HG03097 (cell line): ENCODE measurements at regions not wholly inside any gene's neighbourhood (a gene's known extent, or its start where the extent isn't known, plus 50 kb on each side); places are given as distances from the start of the nearest gene placed in this dataset.
A peak's percentile ranks its signal among the peaks of the same experiment; 100 is the strongest.

ENCODE experiments used
- ATAC-seq: cut with Tn5 transposase; IDR thresholded peaks from one replicate; pipeline ENCODE4 v1.9.1; 2021; ENCODE audit not compliant: unreplicated experiment, low FRiP score

- ATAC-seq, result no peak
These were observed 176.2 kb downstream of the RDH14 start for GRCh38 chr2:18384242-18384641.

- no peak for ATAC-seq
These were observed 179.1 kb downstream of the RDH14 start for GRCh38 chr2:18381386-18381785.

DNA sequence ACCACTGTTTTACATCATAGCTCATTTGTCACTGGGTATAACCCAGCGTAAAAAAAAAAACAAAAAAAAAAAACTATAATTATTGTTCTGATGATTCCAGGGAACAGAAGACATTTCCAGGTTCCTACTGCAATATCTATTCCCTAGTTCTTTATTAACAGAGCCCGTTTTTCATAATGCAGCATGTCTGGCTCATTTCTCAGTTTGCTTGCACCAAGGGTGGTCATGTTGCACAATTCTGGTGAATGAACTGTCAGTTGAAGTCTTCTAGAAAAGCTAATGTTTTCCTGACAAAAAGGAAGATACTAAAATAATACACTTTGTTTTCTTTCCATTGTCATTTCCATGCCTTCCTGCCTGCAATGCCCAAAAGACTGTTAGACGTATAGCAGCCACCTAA lies 180.1 kb downstream of the RDH14 start:
- ATAC-seq, result no peak

GRCh38 chr2:18379870-18380269 lies 180.6 kb downstream of the RDH14 start:
- ATAC-seq, result no peak

GRCh38 chr2:18378020-18378653 lies 182.3 kb downstream of the RDH14 start:
- ATAC-seq, result peak; percentile 89

GRCh38 chr2:18376936-18377335 lies 183.5 kb downstream of the RDH14 start:
- ATAC-seq, result no peak

DNA sequence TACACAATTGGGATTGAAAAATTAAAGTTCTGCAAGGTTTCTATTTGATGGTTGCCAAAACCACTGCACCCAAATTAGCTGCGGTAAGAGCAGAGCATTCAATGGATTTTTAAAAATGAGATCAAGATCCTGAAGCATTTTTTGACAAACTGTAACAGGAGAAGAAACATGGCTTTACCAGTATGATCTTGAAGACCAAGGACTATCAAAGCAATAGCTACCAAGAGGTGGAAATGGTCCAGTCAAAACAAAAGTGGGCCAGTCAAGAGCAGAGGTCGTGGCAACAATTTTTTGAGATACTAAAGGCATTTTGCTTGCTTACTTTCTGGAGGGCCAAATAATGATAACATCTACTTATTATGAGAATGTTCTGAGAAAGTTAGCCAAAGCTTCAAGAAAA lies 186.8 kb downstream of the RDH14 start:
- ATAC-seq, result no peak

- no peak for ATAC-seq
These were observed 187.4 kb downstream of the RDH14 start for GRCh38 chr2:18373081-18373480.

- no peak for ATAC-seq
These were observed 187.8 kb downstream of the RDH14 start for GRCh38 chr2:18372641-18373040.

GRCh38 chr2:18369760-18370159 lies 190.7 kb downstream of the RDH14 start:
- ATAC-seq, result no peak

DNA sequence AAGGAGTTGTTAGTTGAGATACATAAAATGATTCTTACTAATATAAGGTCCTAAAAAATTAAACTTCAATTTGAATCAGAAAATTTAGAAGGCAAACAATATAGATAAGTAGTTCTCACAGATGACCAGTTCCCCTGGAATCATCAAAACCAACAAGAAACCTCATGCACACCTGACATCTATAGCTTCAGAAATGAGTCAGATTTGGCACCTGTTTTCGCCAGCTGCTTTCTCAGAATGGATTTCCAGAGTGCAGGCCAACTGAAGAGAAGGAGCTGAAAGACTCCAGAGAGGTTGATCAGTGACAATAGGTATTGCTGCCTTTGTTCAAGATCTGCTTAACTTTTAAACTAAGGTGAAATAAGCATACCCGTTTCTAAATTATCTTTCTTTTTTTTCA lies 192.4 kb downstream of the RDH14 start:
- ATAC-seq, result no peak

DNA sequence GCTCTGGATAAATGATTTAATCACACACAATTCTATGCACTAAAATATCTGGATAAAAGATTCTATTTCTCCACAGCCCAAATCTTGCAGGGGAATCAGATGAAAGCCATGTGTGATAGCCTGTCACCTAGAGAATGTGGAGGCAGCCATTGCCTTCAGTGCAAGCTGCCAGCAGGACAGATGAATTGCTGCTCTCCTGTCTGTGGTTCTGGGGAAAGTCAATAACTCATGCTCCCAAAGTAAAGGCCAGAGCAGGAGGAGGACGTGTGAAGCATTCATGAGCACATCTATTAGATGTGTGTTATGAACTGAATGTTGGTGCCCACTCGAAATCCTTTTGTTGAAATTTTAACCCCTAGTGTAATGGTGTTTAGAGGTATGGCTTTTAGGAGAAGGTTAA lies 195.1 kb downstream of the RDH14 start:
- no peak for ATAC-seq

GRCh38 chr2:18363348-18363747 lies 197.1 kb downstream of the RDH14 start:
- ATAC-seq, result no peak

DNA sequence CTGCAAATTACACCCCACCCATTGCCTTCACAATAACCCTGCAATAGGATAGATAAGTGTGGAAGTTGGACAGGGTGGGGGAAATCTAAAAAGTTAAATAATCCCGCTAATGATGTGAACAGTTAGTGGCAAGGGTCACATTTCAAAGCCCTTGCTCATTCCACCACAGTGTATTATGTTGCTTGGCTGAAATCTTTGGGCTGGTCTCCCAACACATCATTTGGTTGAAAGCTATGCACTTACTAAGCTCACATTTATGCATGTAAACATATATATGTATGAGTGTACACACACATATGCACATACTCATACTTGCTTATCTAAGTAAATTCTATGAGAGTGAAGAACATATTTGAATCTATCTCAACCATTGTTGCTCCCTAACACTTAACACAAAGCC lies 197.8 kb downstream of the RDH14 start:
- no peak for ATAC-seq

DNA sequence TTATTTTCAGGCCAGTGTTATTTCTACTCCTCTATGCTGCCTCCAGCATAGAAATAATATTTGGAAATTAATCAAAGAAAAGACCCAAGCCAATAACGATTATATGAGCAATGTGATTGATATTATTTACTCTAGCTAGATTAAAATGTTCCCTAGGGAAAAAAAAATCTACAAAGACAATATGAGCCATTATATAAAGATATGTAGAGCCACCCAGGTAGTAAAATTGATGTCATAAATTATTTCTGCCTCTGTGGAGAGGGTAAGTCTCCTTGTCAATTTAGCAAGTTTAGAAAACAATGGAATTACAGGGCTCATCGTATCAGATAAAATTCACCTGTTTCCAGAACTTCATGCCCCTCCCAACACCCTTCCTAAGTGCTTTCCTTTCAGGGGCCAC lies 202.9 kb downstream of the RDH14 start:
- ATAC-seq, result no peak

GRCh38 chr2:18356676-18357075 lies 203.8 kb downstream of the RDH14 start:
- ATAC-seq, result no peak

DNA sequence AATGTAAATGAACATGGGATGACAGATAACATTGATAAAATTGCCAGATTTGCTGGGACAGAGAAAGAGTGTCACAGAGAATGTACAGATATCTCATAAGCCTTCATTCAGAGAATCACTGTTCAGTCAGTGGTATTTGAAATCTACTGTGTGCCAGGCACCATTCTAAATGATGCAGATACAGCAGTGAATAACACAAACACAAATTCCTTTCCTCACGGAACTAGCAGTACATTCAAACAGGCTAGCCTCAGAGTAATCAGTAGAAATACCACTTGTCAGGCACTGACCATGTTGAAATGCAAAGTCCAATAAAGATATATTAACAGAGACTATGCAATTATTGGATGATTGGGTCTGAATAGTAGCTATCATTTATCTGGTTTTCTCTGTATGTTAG lies 211.0 kb downstream of the RDH14 start:
- ATAC-seq, result no peak

- no peak for ATAC-seq
These were observed 213.6 kb downstream of the RDH14 start for GRCh38 chr2:18346874-18347273.

- no peak for ATAC-seq
These were observed 214.1 kb downstream of the RDH14 start for GRCh38 chr2:18346344-18346743.

- ATAC-seq, result no peak
These were observed 214.6 kb downstream of the RDH14 start for GRCh38 chr2:18345848-18346247.

GRCh38 chr2:18342901-18343300 lies 217.6 kb downstream of the RDH14 start:
- ATAC-seq, result no peak

- no peak for ATAC-seq
These were observed 221.1 kb downstream of the RDH14 start for GRCh38 chr2:18339326-18339725.

- no peak for ATAC-seq
These were observed 223.5 kb downstream of the RDH14 start for GRCh38 chr2:18336975-18337374.
